Stimulated activated CD8-positive, alpha-beta memory T cell treated with anti-CD3 and anti-CD28 coated beads, Interleukin-4, amount 100 ng/mL, for 1 hour (primary cell): ENCODE measurements at regions not wholly inside any gene's neighbourhood (a gene's known extent, or its start where the extent isn't known, plus 50 kb on each side); places are given as distances from the start of the nearest gene placed in this dataset.

Source experiments
- DNase-seq, 2 donors: peaks; one replicate each; pipeline ENCODE4 v3.0.0-alpha.2; 2020; ENCODE audit warnings: low read depth in 2 of 2, low spot score in 1 of 2

DNA sequence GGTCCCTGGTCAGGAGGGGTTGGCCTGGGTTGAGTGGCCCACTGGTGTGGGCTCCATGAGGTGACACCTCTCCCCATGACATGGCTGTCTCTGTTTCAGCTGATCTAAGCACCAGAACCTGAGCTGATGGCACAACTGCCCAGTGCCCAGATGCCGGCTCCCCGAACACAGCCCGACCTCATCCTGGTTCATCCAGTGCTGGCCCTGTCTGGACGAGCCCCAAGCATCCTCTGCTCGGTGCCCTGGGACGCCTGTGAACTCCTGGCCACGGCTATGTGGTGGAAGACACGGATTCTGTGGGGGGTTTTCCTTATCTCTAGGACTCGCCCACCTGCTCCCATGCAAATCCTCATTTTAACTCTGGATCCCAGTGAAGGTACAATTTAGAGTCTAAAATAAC is 389.2 kb downstream of the SHANK2 start:
- no peak for DNase-seq

DNA sequence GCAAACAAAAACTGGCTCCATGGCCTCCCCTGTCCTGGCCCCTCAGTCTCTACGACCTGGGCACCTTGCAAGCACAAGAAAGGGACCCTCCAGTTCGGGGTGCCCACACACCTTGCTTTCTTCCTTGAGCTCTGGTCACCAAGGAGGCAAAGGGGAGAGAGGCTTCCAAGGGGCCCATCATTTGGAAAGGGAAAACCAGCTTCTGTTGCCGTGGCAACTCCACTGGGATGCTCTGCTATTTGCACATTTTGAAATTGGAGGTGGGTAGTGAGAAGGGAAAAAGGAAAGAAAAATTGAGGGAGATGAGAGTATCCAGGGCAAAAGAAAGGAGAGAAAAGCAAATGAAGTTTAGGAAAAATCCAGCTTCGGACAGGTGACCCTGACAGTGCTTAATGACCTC is 388.4 kb downstream of the SHANK2 start:
- DNase-seq, result no peak

DNA sequence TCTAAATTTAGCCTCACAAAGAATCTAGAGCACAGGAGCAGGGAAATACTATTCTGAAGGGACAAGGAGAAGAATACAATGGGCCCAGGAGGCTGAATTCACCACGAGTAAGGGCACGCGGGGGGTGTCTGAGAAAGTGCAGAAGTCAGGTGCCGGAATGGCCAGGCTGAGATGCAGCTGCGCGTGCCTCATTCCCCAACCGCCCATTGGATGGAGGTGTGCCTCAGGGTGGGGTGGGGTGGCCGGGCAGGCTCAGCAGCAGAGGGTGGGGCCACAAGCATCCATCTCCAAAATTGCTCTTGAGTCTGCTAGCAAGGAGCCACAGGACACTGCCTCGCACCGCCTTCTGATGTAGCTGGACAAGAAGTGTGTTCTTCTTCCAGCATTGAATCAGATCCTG is 387.0 kb downstream of the SHANK2 start:
- no peak for DNase-seq

DNA sequence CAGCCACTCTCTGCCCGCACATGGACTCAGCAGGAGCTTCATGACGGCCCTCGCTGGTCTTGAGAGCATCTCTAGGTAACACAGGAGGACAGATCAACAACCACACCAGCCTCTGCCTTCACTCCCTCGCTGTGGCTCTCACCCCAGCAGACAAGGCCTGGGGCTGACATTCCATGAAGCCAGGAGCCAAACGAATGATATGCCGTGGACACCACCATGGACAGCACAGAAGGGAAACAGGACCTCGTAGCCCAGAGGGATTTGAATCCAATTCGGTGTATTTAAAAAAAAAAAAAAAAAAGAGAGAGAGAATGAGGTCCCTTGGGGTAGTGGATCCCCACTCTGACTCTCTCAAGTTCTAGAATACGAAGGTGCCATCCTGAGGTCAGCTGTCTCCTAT is 385.5 kb downstream of the SHANK2 start:
- no peak for DNase-seq

DNA sequence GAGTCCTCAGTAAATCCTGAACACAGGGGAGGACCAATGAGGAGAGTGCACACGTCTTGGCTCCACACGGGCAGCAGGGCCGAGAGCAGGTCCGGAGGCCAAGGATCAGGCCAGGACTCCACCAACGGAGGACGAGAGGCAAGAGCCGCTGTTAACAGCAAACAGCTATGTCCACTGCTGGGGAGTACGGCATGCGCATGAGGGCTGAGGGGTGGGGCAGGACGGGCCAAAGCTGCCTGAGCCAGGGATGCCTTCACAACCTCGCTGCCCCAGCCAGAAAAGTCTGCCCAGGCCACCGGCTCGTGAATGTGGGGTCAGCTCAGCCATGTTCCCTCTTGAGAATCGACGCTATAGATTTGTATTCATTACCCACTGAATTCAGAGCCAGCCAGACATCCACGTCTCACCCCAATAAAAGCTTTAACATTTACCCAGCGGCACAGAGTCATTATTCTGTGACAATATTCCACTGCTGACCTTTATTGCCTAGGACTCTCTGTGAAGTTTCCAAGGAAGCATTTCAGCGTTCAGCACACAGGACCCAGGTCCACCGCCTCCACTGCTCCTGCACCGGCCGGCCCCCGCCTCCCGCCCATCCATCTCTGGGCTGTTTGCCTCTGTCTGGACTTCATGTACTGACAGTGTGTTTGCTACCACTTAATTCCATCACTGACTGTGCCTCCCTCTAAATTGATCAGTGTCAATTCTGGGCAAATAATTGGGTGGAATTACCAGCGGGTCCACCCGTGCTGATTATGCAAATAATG is 384.9 kb downstream of the SHANK2 start:
- no peak for DNase-seq

DNA sequence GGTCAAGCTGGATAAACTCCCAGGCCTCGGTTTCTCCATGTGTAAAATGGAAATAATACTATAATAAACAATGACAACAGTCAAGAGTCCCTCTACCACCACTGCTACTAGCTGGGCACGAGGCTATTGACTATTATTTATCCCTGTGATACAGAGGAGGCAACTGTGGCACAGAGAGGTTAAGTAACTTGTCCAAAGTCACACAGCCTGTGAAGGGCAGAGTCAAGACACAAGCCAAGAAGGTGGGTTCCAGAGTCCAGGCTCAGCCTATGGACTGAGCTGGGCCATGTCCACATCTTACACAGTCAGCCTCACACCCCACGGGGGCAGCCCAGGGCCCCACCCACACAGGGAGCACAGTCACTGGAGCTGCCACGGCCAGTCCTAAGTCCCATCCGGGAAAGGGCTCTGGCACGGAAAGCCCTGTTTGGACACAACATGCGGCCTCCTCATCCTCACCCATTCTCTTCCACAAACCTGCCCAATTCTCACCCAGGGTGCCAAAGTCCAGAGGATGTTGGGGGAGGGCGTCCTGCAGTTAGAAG is 384.0 kb downstream of the SHANK2 start:
- DNase-seq, result no peak

DNA sequence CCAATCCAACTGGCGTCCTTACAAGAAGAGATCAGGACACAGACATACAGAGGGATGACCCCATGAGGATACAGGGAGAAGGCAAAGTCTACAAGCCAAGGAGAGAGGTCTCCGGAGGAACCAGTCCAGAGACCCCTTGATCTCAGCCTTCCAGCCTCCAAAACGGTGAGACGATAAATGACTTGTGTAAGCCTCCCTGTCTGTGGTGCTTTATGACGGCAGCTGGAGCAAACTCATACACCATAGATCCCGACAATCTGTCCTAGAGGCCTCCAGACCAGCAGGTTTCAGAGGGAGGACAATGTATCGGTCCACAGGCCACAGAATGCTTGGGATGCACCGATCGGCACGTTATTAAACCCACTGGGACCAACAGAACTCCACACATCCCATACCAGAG is 383.3 kb downstream of the SHANK2 start:
- DNase-seq, result no peak

DNA sequence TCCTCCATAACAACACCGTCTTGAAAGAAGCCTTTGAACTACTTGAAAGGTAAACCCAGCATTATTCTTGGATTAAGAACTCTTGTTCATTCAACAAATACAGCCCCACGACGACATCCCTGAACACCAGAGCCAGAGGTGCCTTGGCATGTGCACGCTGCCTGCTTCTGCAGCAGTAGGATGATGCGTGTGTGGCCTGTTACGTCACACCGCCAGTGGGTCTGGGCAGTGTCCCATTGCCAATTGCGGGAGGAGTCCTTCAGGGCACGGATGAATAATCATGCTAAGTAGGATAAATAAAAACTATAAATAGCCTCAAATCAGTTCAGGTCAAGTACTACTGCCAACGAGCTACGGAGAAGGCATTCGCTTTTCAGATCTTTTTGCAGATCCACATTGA is 380.5 kb downstream of the SHANK2 start:
- DNase-seq, result no peak

DNA sequence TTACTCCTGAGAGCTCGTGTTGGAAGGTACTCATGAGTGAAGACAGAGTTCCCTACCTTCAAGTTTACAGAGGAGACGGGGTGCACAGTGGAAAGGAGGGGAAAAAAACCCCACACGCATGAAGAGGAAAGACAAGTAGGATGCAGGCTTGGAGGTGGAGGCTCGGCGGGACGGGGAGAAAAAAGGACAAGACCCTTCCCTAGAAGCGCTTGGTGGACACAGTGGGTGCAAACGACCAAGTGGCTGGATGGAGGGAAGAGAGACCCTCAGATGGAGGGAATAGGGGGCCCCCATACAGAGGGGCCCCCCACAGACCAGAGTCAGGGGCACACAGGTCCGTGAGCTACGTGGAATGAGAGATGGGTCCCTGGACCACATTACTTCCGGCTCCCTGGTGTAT is 380.1 kb downstream of the SHANK2 start:
- DNase-seq, result no peak

DNA sequence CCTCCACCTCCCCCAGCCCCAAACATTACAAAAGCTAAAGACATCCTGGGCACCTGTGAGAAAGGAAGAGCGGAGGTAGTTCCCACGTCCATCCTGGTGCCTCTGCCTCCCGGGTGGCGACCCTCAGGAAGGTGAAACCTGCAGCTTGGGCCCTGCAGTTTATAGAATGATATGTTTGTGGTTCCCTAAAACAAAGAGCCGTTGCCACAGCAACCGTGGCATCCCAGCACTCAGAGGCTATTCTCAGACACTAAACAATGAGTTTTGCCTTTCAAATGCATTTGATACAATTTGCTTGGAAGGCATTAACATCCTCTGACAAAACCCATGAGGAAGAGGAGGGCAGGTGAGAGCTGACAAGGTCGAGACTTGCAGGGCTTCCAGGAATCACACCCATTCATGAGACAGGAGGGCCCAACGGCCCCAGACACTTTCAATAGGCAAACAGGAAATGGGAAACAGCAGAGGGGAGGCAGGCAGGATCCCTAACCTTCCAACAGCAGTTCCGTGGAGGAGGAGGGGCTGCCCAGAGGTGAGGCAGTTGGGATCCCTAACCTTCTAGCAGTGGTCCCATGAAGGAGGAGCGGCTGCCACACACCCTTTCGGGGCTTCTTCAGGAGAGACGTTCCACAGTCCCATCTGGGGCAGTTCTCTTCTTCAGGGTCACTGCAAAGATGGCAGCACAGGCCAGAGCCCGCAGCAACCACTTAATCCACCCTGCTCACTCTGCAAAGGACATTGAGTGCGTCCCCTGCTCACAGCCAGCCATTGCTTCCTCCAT is 379.2 kb downstream of the SHANK2 start:
- no peak for DNase-seq

DNA sequence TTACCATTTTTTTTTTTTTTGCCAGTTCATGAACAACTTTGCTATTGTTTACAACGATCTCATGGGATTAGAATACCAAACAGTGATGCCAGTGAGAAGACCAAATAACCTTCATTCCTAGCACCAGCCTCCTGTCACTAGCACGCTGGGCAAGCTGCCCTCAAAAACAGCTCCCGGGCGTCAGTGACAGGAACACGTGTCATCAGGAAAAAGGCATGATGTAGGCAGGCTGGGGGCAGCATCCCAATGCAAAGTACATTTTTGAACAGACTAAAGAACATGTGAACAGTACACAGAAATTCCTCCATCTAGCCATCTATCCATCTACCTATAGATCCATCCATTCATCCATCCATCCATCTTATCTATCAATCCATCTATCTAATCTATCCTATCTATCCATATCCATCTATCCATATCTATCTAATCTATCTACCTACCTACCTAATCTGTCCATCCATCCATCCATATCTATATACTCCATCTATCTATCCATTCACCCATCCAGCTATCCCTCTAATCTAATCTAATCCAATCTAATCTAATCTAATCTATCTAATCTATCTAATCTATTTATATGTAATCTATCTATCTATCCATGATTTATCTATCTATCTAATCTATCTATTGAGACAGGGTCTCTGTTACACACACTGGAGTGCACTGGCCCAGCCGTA is 378.5 kb downstream of the SHANK2 start:
- no peak for DNase-seq

DNA sequence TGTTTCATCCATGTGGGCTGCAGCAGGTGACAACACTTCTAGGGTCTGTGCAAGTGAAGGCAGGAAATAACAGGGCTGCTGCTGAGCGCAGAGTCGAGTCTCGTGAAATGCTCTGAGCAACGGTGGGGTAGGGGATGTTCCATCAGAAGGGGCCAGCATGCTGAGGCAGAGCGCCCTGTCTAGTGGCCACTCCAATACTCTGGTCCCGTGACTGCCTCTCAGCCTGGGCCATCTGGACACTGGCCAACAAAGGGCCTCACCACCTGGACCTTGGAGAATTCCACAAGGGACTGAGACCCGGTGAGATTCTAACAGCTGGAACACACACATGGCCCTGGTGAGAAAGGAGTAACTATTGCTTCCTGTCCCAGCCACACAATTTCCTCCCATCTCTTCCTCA is 375.7 kb downstream of the SHANK2 start:
- DNase-seq, result no peak

DNA sequence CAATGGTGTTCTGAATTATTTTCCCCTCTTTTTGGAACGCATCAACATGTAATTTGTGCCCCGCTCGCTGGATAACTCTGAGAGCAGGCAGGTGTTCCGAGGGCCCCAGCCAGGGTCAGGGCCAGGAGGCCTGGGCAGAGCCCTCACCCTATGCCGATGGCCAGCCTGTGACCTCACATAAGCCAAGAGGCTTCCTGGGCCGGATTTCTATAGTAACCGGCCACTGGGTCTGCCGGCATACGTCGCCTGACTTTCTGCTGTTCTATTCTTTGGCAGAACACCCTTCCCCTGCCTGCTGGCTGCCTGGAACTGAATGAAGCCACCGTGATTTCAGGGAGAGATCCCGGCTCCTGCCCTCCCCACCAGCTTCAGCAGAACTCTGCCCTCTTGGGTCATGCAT is 375.2 kb downstream of the SHANK2 start:
- no peak for DNase-seq

DNA sequence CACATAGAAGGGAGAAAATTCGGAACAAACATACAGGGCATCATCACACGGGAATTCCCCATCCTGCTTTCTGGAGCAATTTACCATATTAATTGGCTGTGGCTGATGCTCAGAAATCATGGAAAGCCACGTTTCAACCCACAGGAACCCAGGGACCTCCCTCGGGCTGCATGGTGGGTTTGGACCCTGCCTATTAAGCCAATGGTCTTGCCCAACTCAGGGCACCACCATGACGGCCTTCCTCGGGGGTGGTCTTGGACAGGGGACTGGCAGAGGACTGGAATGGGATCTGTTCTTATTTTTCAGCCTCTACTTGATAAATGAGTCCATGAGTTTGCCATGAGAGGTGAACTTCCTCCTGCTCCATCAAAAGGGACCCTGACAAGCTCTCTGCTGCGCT is 374.0 kb downstream of the SHANK2 start:
- DNase-seq, result no peak

DNA sequence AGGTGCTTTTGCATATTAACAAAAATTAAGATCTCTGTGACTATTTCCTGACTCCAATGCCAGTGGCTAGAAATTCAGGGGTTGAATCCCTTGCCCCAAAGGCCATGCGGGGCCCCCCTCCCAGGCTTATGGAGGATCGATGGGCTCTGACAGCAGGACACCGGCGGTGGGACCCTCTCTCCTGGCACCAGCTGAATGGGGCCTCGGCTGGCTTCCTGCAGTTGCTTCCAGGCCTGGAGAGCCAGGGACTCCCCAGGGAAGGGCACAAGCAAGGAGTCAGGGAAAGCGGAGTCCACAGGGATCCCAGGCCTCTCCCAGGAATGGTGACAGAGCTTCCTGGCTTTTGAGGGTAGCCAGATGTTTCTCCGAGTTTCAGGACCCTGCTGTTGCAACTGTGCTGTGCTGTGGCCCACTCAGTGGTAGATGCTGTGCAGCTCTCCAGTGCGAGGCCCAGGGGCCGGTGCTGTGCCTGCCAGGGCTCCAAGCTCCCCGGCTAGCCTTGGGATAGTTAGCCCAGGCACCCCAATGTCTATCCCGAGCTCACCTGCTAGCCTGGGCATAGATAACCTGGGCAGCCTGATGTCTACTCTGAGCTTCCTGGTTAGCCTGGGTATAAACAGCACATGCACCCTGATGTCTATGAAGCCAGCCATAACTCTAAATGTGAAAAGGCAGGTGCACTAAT is 372.6 kb downstream of the SHANK2 start:
- no peak for DNase-seq

DNA sequence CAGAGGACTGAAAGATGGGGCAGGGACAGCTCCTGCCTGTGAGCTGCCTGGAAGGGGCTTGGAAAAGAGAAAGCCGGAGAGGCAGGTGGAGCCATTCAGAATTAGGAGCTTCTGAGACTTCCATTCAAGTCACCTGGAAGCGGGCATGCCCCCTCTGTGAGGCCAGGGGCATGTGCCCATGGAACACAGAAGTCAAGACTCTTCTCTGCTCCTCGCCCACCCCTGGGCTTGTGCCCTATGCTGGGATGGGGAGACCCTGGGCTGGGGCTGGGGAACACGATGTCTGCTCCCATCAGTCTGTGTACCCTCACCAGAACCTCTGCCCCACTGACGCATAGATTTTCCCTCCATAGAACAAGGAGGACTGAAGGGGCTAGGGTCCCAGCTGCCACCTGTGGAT is 372.0 kb downstream of the SHANK2 start:
- no peak for DNase-seq

DNA sequence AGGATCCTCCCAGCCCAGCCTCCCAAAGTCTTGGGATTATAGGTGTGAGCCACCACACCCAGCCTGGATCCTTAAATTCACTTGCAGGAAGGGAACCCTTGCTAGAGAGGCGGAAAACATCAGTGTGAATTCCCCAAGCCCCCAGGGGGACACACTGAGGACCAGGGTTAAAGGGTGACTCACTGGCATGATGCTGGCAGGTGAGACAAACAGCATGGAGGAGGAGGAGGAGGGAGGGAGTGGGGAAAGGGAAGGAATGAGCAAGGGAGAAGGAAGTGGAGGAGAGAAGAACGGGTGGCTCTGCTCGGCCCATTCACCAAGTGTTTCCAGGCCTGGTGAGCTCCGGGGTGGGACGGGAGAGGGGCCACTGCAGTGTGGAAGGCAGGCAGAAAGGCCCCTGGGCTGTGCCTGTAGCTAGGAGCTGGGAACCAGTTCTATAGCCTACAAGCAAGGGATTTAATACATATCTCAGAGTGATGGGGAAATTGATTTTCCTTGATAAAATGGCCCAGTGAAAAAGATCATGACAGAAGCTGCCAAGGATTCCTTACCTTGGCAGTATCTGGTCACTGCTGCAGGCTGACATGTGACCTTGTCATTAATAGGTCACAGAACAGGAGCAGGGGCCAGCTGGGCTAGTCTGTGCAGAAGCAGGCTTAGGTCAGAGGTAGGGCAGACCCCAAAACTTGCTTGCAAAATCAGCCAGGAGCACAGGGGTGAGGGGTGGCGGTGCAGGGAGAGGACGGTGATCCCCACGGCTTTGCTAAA is 370.2 kb downstream of the SHANK2 start:
- DNase-seq, result no peak

DNA sequence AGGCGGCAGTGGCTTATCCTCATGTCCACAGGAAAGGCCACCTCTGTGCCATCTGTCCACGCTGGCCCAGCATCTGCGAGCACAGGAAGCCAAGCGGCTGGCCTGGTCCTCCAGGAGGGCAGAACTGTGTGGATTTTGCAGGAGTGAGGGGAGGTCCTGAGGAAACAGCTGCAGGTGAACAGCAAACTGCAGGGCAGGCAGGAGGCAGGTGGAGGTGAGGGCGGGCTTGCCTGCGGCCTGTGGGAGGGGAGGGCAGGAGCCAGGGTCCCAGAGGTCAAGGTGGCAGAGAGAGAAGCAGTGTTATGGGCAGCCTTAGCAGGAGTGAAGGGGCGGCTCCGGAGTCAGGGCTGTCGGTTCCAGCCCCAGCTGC is 369.7 kb downstream of the SHANK2 start:
- DNase-seq, result no peak

DNA sequence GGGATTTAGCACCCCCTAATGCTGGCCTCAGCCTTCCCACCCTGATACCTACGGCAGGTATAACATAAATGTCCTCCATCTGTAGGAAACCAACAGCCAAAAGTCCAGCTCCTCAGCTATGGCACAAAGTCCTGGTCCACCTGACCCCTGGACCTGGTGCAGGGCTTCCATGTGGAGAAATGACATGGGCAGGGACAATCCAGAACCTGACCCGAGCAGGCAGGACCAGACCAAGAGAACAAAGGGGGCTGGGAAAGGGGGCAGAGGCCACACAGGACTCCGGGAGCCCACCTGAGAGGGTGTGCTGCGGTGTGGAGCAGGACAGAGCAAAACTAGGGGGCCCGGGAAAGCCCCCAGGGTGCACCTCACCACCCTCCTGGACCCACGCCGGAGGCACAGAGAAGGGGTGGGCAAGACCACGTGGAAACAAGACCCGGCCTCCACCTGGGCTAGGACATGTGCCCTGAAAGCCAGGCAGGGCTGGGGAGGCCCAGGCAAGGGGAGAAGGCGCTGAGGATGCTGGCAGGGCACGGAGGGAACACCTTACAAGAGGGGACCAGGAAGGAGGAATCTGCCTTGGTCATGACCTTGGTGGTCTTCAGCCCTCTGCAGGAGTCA is 368.9 kb downstream of the SHANK2 start:
- DNase-seq, result no peak

DNA sequence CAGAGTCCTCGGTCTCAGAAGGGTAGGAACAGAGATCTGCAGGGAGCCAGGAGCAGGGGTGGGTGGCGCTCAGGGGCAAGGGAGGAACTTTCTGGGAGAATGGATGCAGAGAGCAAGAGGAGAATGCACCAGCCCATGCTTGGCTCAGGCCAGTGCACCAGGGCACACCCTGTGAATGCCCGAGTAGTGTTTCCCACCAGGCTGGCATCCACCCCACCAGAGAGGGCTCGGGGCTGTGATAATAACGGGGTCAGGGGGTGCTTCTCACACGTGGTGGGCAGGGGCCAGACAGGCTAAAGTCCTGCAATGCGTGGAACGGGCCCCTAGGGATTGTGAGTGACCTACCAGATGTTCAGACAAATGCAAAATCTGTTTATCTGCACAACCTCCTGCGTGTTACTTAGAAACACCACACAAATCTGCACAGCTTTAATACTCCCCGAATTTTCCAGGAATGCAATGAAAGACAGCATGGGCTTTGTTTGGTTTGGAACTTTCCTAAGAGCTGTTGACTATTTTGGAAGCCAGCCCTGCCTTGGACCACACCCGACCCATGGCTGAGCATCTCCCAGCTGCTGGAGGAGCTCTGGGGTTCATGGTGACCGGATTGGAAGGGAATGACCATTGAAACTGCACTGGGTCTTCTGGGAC is 368.3 kb downstream of the SHANK2 start:
- DNase-seq, result no peak
